SU-DHL-6 (cell line): ENCODE measurements at regions not wholly inside any gene's neighbourhood (a gene's known extent, or its start where the extent isn't known, plus 50 kb on each side); places are given as distances from the start of the nearest gene placed in this dataset.

ENCODE experiments used
- H2AFZ ChIP-seq: fragments of 200-600 bp; sonication (generic); 2 replicates; pipeline ENCODE4 v1.6.1; 2014; ENCODE audit warnings: low read depth, mild to moderate bottlenecking, moderate library complexity, mixed read lengths, antibody characterized with exemption, low read length; ENCODE audit not compliant: severe bottlenecking
- H3F3A ChIP-seq: fragments of 200-600 bp; shearing (Covaris generic); 2 replicates; pipeline ENCODE4 v1.6.0; 2016; ENCODE audit warnings: antibody characterized with exemption, mild to moderate bottlenecking; ENCODE audit not compliant: insufficient read depth
- H3K27ac ChIP-seq: fragments of 200-600 bp; sonication (generic); 2 replicates; pipeline ENCODE4 v1.5.1; 2016; ENCODE audit warnings: low read depth, mild to moderate bottlenecking, low read length, moderate library complexity, mixed read lengths
- H3K27me3 ChIP-seq: fragments of 200-600 bp; sonication (generic), shearing (Covaris generic); 2 replicates; pipeline ENCODE4 v1.6.0; 2014; ENCODE audit warnings: mild to moderate bottlenecking, low read length
- H3K36me3 ChIP-seq: fragments of 200-600 bp; sonication (generic); 2 replicates; pipeline ENCODE4 v1.6.1; 2014; ENCODE audit warnings: mild to moderate bottlenecking, low read length, mixed read lengths
- H3K4me2 ChIP-seq: fragments of 300-600, 200-600 bp; shearing (Covaris generic), sonication (generic); 2 replicates; pipeline ENCODE4 v1.6.0; 2014; ENCODE audit warnings: low read length, low read depth, mild to moderate bottlenecking; ENCODE audit not compliant: poor library complexity, severe bottlenecking
- H3K4me3 ChIP-seq: fragments of 200-600 bp; sonication (generic); 2 replicates; pipeline ENCODE4 v1.5.1; 2014; ENCODE audit warnings: antibody characterized with exemption, low read length, mild to moderate bottlenecking, mixed read lengths; ENCODE audit not compliant: insufficient read depth, poor library complexity, severe bottlenecking
- H3K79me2 ChIP-seq: fragments of 200-600 bp; sonication (generic); 2 replicates; pipeline ENCODE4 v1.6.1; 2014; ENCODE audit warnings: mild to moderate bottlenecking, low read length, moderate library complexity; ENCODE audit not compliant: insufficient read depth
- H3K9ac ChIP-seq: fragments of 200-600 bp; sonication (generic); 2 replicates; pipeline ENCODE4 v1.7.0; 2014; ENCODE audit warnings: mild to moderate bottlenecking, low read length
- H3K9me2 ChIP-seq: fragments of 200-600 bp; sonication (generic); replicated peaks from 2 replicates; pipeline ENCODE4 v1.6.1; 2014; ENCODE audit warnings: low read length; ENCODE audit not compliant: insufficient read depth
- H3K9me3 ChIP-seq: fragments of 200-600 bp; sonication (generic); 2 replicates; pipeline ENCODE4 v1.6.1; 2014; ENCODE audit warnings: low read length, mixed read lengths; ENCODE audit not compliant: insufficient read depth
- H4K20me1 ChIP-seq: fragments of 200-600 bp; sonication (generic); 2 replicates; pipeline ENCODE4 v1.6.1; 2014; ENCODE audit warnings: low read depth, mild to moderate bottlenecking, antibody characterized with exemption, low read length, moderate library complexity, mixed read lengths
- CTCF ChIP-seq: fragments of 200-600 bp; sonication (generic); IDR thresholded peaks from one replicate; pipeline ENCODE4 v1.5.1; 2017; ENCODE audit warnings: antibody characterized with exemption, mild to moderate bottlenecking, low read length, moderate library complexity; ENCODE audit not compliant: insufficient read depth, poor library complexity, severe bottlenecking
- EZH2phosphoT487 ChIP-seq: fragments of 200-600 bp; sonication (generic), shearing (Covaris generic); conservative IDR thresholded peaks from 2 replicates; pipeline ENCODE4 v1.6.1; 2018; ENCODE audit warnings: mild to moderate bottlenecking, antibody characterized with exemption, low read length, moderate library complexity, mixed read lengths

- H3K9me3 ChIP-seq, result no peaks in the 10 kb centered on the region
- no peak overlapping the region for H2AFZ ChIP-seq
- no peak overlapping the region for H3K4me2 ChIP-seq
- TF ChIP-seq CTCF (no peak), EZH2phosphoT487 (no peak)
- no peaks in the 10 kb centered on the region for H3F3A ChIP-seq
- H3K79me2 ChIP-seq, result no peaks in the 10 kb centered on the region
- no peak overlapping the region for H3K27ac ChIP-seq
- H3K4me3 ChIP-seq, result no peak overlapping the region
- no peak overlapping the region for H3K9ac ChIP-seq
- no peaks in the 10 kb centered on the region for H3K27me3 ChIP-seq
- H3K9me2 ChIP-seq, result no peaks in the 10 kb centered on the region
- no peaks in the 10 kb centered on the region for H4K20me1 ChIP-seq
- H3K36me3 ChIP-seq, result no peaks in the 10 kb centered on the region
Observed at GRCh38 chr18:30766053-30766452, 276.5 kb downstream of the DSC3 start.

GRCh38 chr18:30765247-30765646 is 277.3 kb downstream of the DSC3 start:
- Histone ChIP-seq H3K79me2 (no peaks in the 10 kb centered on the region), H3K9me3 (no peaks in the 10 kb centered on the region)

GRCh38 chr18:30763902-30764350 is 278.6 kb downstream of the DSC3 start:
- TF ChIP-seq EZH2phosphoT487, result no peak
- no peak for TF ChIP-seq CTCF
- Histone ChIP-seq H3K9ac (no peak overlapping the region), H3K27ac (no peak overlapping the region), H2AFZ (no peak overlapping the region), H3K9me2 (no peaks in the 10 kb centered on the region), H3K9me3 (no peaks in the 10 kb centered on the region), H4K20me1 (no peaks in the 10 kb centered on the region; the same call in 1 of the 2 replicates), H3K27me3 (no peaks in the 10 kb centered on the region), H3K4me3 (no peak overlapping the region), H3F3A (no peaks in the 10 kb centered on the region), H3K4me2 (no peak overlapping the region), H3K79me2 (no peaks in the 10 kb centered on the region), H3K36me3 (no peaks in the 10 kb centered on the region)

More at GRCh38 chr18:30765247-30765646, 277.3 kb downstream of the DSC3 start:
- no peak for TF ChIP-seq CTCF
- TF ChIP-seq EZH2phosphoT487, result no peak
- no peaks in the 10 kb centered on the region for H3K27me3 ChIP-seq
- H4K20me1 ChIP-seq, result no peaks in the 10 kb centered on the region; the same call in 1 of the 2 replicates
- no peak overlapping the region for H3K4me3 ChIP-seq
- H3K4me2 ChIP-seq, result no peak overlapping the region
- H3K9ac ChIP-seq, result no peak overlapping the region
- H3K9me2 ChIP-seq, result no peaks in the 10 kb centered on the region
- H3F3A ChIP-seq, result no peaks in the 10 kb centered on the region
- H3K27ac ChIP-seq, result no peak overlapping the region
- no peaks in the 10 kb centered on the region for H3K36me3 ChIP-seq
- no peak overlapping the region for H2AFZ ChIP-seq
